ENCODE measurements at regions not wholly inside any gene's neighbourhood (a gene's known extent, or its start where the extent isn't known, plus 50 kb on each side); places are given as distances from the start of the nearest gene placed in this dataset.

DNA sequence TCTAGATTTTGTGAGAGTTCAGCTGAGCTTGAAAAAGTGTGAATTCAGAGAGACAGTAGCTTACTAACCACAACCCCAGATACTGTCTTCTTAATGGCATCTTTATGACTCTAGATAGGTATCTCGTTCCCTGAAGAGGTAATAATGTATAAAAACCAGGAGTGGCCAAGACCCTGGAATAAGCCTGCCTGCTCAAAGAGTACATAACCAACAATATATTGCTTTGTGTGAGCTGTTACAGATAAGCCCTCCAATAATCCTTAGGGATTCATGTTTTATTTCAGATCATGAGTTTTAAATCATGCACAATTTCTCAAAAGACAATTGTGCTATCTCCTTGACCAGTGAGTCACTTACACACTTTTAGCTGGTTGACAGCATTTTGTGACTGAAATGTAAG lies 327.8 kb upstream of the ADGRB3 start:
- TF ChIP-seq, protein P1, sequence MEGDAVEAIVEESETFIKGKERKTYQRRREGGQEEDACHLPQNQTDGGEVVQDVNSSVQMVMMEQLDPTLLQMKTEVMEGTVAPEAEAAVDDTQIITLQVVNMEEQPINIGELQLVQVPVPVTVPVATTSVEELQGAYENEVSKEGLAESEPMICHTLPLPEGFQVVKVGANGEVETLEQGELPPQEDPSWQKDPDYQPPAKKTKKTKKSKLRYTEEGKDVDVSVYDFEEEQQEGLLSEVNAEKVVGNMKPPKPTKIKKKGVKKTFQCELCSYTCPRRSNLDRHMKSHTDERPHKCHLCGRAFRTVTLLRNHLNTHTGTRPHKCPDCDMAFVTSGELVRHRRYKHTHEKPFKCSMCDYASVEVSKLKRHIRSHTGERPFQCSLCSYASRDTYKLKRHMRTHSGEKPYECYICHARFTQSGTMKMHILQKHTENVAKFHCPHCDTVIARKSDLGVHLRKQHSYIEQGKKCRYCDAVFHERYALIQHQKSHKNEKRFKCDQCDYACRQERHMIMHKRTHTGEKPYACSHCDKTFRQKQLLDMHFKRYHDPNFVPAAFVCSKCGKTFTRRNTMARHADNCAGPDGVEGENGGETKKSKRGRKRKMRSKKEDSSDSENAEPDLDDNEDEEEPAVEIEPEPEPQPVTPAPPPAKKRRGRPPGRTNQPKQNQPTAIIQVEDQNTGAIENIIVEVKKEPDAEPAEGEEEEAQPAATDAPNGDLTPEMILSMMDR (IDR thresholded peaks at IDR 0.05; ENCODE audit: unreplicated experiment), result no peak
- Mint-ChIP-seq H3K27me3 (ENCODE audit: unreplicated experiment) (no peaks in the 10 kb centered on the region), H3K36me3 (ENCODE audit: insufficient read depth, unreplicated experiment) (no peaks in the 10 kb centered on the region), H3K4me3 (ENCODE audit: low read depth, unreplicated experiment) (no peak overlapping the region), H3K4me1 (ENCODE audit: low read depth, unreplicated experiment) (no peaks in the 10 kb centered on the region), H3K9me3 (ENCODE audit: low read depth, unreplicated experiment) (peaks cover 9% of the 10 kb centered on the region), H3K27ac (ENCODE audit: unreplicated experiment) (no peak overlapping the region)
- no peak for DNase-seq
- intact Hi-C loops (cut with micrococcal nuclease; ENCODE audit: unreplicated experiment), result no loop called here
- no TSS peak for BruUV-seq (replicated peaks)
- CTCF ChIA-PET, result interaction anchor here (1.2 kb wide), 1 partner anchor 11 kb away, joined by 3 read pairs; no protein-coding TSS in a partner anchor

DNA sequence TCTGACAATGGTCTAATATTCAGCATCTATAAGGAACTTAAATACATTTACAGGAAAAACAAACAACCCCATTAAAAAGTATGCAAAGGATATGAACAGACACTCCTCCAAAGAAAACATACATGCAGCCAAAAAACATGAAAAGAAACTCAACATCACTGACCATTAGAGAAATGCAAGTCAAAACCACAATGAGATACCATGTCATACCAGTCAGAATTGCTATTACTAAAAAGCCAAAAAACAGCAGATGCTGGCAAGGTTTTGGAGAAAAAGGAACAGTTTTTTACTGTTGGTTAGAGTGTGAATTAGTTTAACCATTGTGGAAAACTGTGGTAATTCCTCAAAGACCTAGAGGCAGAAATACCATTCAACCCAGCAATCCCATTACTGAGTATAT lies 339.0 kb upstream of the ADGRB3 start:
- no peaks in the 10 kb centered on the region for H3K36me3 Mint-ChIP-seq (ENCODE audit: insufficient read depth, unreplicated experiment)

DNA sequence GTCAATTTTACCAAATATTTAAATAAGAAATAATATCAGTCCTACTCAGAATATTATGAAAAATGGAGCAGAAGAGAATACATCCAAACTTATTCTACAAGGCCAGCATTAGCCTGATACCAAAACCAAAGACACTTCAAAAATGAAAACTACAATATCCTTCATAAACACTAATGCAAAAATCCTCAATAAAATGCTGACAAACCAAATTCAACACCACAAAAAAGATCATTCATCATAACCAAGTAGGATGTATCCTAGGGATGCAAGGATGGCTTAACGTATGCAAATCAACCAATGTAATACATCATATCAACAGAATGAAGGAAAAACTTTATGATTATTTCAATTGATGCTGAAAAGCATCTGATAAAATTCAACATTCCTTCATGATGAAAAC lies 352.4 kb upstream of the ADGRB3 start:
- CTCF ChIA-PET, result no interaction called here
- H3K27me3 Mint-ChIP-seq (ENCODE audit: unreplicated experiment), result no peaks in the 10 kb centered on the region
- no peak overlapping the region for H3K4me3 Mint-ChIP-seq (ENCODE audit: low read depth, unreplicated experiment)
- no peak overlapping the region for H3K27ac Mint-ChIP-seq (ENCODE audit: unreplicated experiment)
- intact Hi-C loops (cut with micrococcal nuclease; ENCODE audit: unreplicated experiment), result no loop called here
- H3K9me3 Mint-ChIP-seq (ENCODE audit: low read depth, unreplicated experiment), result peaks cover 23% of the 10 kb centered on the region
- TF ChIP-seq, protein P1 (IDR thresholded peaks at IDR 0.05; ENCODE audit: unreplicated experiment), result no peak
- no peaks in the 10 kb centered on the region for H3K36me3 Mint-ChIP-seq (ENCODE audit: insufficient read depth, unreplicated experiment)
- no peaks in the 10 kb centered on the region for H3K4me1 Mint-ChIP-seq (ENCODE audit: low read depth, unreplicated experiment)
- DNase-seq, result no peak
- BruUV-seq (replicated peaks), result no TSS peak

More for the DNA sequence above, 339.0 kb upstream of the ADGRB3 start:
- intact Hi-C loops (cut with micrococcal nuclease; ENCODE audit: unreplicated experiment), result no loop called here
- DNase-seq, result no peak
- Mint-ChIP-seq H3K9me3 (ENCODE audit: low read depth, unreplicated experiment) (peaks cover 26% of the 10 kb centered on the region), H3K27ac (ENCODE audit: unreplicated experiment) (no peak overlapping the region), H3K4me1 (ENCODE audit: low read depth, unreplicated experiment) (no peaks in the 10 kb centered on the region), H3K27me3 (ENCODE audit: unreplicated experiment) (no peaks in the 10 kb centered on the region), H3K4me3 (ENCODE audit: low read depth, unreplicated experiment) (no peak overlapping the region)
- TF ChIP-seq, protein P1 (IDR thresholded peaks at IDR 0.05; ENCODE audit: unreplicated experiment), result no peak
- BruUV-seq (replicated peaks), result no TSS peak
- CTCF ChIA-PET, result no interaction called here

DNA sequence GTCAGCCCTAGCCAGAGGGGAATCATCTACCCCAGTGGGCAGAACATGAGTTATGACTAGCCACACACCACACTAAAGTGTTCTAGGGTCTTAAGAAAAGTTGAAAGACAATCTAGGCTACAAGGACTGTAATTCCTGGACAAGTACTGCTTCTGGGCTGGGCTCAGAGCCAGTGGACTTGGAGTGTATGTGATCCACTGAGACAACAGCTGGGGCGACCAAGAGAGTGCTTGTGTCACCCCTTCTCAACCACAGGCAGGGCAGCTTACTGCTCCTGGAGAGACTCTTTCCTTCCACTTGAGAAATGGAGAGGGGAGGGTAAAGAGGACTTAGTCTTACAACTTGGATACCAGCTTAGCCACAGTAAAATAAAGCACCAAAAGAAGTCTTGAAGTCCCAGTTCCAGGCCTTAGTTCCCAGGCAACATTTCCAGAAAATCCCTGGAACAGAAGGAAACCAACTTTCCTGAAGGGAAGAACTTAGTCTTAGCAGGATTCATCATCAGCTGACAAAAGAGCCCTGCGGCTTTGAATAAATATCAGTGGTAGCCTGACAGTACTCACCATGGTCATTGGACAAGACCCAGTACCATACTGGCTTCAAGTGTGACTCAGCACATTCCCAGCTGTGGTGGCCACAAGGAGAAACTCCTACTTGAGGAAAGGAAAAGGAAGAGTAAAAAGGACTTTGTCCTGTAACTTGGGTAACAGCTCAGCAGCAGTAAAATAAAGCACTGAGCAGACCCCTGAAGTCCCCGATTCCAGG lies 355.1 kb upstream of the ADGRB3 start:
- no peak for DNase-seq
- intact Hi-C loops (cut with micrococcal nuclease; ENCODE audit: unreplicated experiment), result no loop called here
- Mint-ChIP-seq H3K4me1 (ENCODE audit: low read depth, unreplicated experiment) (no peaks in the 10 kb centered on the region), H3K9me3 (ENCODE audit: low read depth, unreplicated experiment) (peaks cover 15% of the 10 kb centered on the region), H3K27ac (ENCODE audit: unreplicated experiment) (no peak overlapping the region), H3K4me3 (ENCODE audit: low read depth, unreplicated experiment) (no peak overlapping the region), H3K27me3 (ENCODE audit: unreplicated experiment) (no peaks in the 10 kb centered on the region), H3K36me3 (ENCODE audit: insufficient read depth, unreplicated experiment) (no peaks in the 10 kb centered on the region)
- no TSS peak for BruUV-seq (replicated peaks)
- CTCF ChIA-PET, result no interaction called here
- TF ChIP-seq, protein P1 (IDR thresholded peaks at IDR 0.05; ENCODE audit: unreplicated experiment), result no peak

All from Calu3 (cell line).